ENCODE measurements at regions not wholly inside any gene's neighbourhood (a gene's known extent, or its start where the extent isn't known, plus 50 kb on each side); places are given as distances from the start of the nearest gene placed in this dataset.
A peak's percentile ranks its signal among the peaks of the same experiment; 100 is the strongest.

- H4K20me1 ChIP-seq (replicated peaks; ENCODE audit: control insufficient read depth, insufficient read depth, low read length), result no peaks in the 10 kb centered on the region
- no TSS peak for BruUV-seq (replicated peaks)
- no peak overlapping the region for H3K27ac ChIP-seq (ENCODE audit: extremely low read depth, low read depth, low read length)
- POLR2A ChIA-PET, result no interaction called here
- no peak overlapping the region for H3K4me2 ChIP-seq (ENCODE audit: insufficient read depth, low read length)
- FAIRE-seq (no peak), DNase-seq (ENCODE audit: extremely low read depth in 1 of 4, low spot score in 3 of 4) (no peak), ATAC-seq (no peak)
- in situ Hi-C loops (cut with MboI) (no loop called here), intact Hi-C loops (cut with micrococcal nuclease) (no loop called here)
- H3K9me3 ChIP-seq (replicated peaks; ENCODE audit: control insufficient read depth, insufficient read depth, low read depth, low read length), result no peaks in the 10 kb centered on the region
- H3K9ac ChIP-seq (ENCODE audit: insufficient read depth in 1 of 2, low read depth in 2 of 2, low read length in 2 of 2), result no peak overlapping the region
- H3K4me3 ChIP-seq, result no peak overlapping the region
- H3K79me2 ChIP-seq (ENCODE audit: control insufficient read depth, insufficient read depth, low read length), result no peaks in the 10 kb centered on the region
- no peaks in the 10 kb centered on the region for H3K27me3 ChIP-seq (ENCODE audit: control insufficient read depth in 2 of 2, insufficient read depth in 2 of 2, low read length in 2 of 2)
- CTCF ChIA-PET (ENCODE audit: low intra/inter-chr PET ratio), result no interaction called here
- H3K36me3 ChIP-seq (ENCODE audit: control insufficient read depth, insufficient read depth, low read length), result no peaks in the 10 kb centered on the region
- H3K9me1 ChIP-seq (ENCODE audit: control insufficient read depth, insufficient read depth, low read length), result no peaks in the 10 kb centered on the region
- no peak overlapping the region for H2AFZ ChIP-seq (ENCODE audit: low read depth, low read length)
- H3K4me1 ChIP-seq (replicated peaks in 1 of 2; ENCODE audit: control insufficient read depth in 2 of 2, insufficient read depth in 2 of 2, low read length in 2 of 2), result no peaks in the 10 kb centered on the region
- TF ChIP-seq SRSF1 (IDR thresholded peaks at IDR 0.05; ENCODE audit: low read depth, low read length), result no peak
- TF ChIP-seq MCM5 (IDR thresholded peaks at IDR 0.05; ENCODE audit: low read depth), result no peak
- no peak for TF ChIP-seq ZNF280A (IDR thresholded peaks at IDR 0.05; ENCODE audit: low read depth, partially characterized antibody)
- TF ChIP-seq MIER1 (IDR thresholded peaks at IDR 0.05; ENCODE audit: low read depth), result no peak
- no peak for TF ChIP-seq ZNF764 (CRISPR knock-in tag; IDR thresholded peaks at IDR 0.05; ENCODE audit: low read depth)
- no peak for TF ChIP-seq MLX (CRISPR knock-in tag; conservative IDR thresholded peaks at IDR 0.05)
- TF ChIP-seq MAFG (tag; conservative IDR thresholded peaks at IDR 0.05), result peak; percentile 34; the same call in 1 of the 2 replicates
- TF ChIP-seq KLF1 (tag; IDR thresholded peaks at IDR 0.05), result no peak
- 0 out of 2 replicates have a peak, but pooled peaks have one; percentile 25 for TF ChIP-seq MAFF (IDR thresholded peaks at IDR 0.05; ENCODE audit: low read length)
- TF ChIP-seq CHCHD3 (CRISPR knock-in tag; IDR thresholded peaks at IDR 0.05), result no peak
- no peak for TF ChIP-seq ZNF274 (IDR thresholded peaks at IDR 0.05; ENCODE audit: borderline replicate concordance, low read depth, low read length)
- no peak for TF ChIP-seq PURB (CRISPR knock-in tag; IDR thresholded peaks at IDR 0.05; ENCODE audit: low read depth)
- peak; percentile 30; the same call in 1 of the 2 replicates for TF ChIP-seq C11orf30 (IDR thresholded peaks at IDR 0.05; ENCODE audit: low read depth)
- no peak for TF ChIP-seq MCM3 (IDR thresholded peaks at IDR 0.05)
- no peak for TF ChIP-seq ZNF121 (CRISPR knock-in tag; conservative IDR thresholded peaks at IDR 0.05)
- no peak for TF ChIP-seq SP2 (IDR thresholded peaks at IDR 0.05; ENCODE audit: extremely low read depth, low read depth, low read length, poor library complexity, severe bottlenecking)
- no peak for TF ChIP-seq KLF6 (CRISPR knock-in tag; IDR thresholded peaks at IDR 0.05; ENCODE audit: borderline replicate concordance)
- no peak for TF ChIP-seq CHAMP1 (IDR thresholded peaks at IDR 0.05)
- no peak for TF ChIP-seq BRF1 (IDR thresholded peaks at IDR 0.05; ENCODE audit: borderline replicate concordance, extremely low read depth, insufficient read length)
- no peak for TF ChIP-seq ESRRB (CRISPR knock-in tag; IDR thresholded peaks at IDR 0.05; ENCODE audit: borderline replicate concordance)
- TF ChIP-seq RBM22 (IDR thresholded peaks at IDR 0.05; ENCODE audit: low read depth, low read length, poor library complexity, severe bottlenecking), result no peak
- no peak for TF ChIP-seq ZKSCAN1 (IDR thresholded peaks at IDR 0.05; ENCODE audit: low read depth, low read length)
Observed at GRCh38 chr2:107027810-107028209, 141.8 kb upstream of the ST6GAL2 start.

Measured in K562 (cell line).